GM12878 (cell line): ENCODE measurements at regions not wholly inside any gene's neighbourhood (a gene's known extent, or its start where the extent isn't known, plus 50 kb on each side); places are given as distances from the start of the nearest gene placed in this dataset.

ENCODE experiments used
- ATAC-seq: fragments of 200-7000 bp; cut with Tn5 transposase; 3 replicates; pipeline ENCODE4 v1.9.1; 2020; ENCODE audit warnings: mild to moderate bottlenecking, moderate library complexity
- BruUV-seq: library from RNA; stranded (reverse); fragments of 400-500 nt; replicated peaks from 2 replicates; lab custom pipeline; 2021; lab: Mats Ljungman, UMichigan
- CTCF ChIA-PET: fragments of 300-600 bp; sonication (Branson Sonifier 250); formaldehyde crosslinking; extraction: SDS; loops from one replicate; lab custom pipeline; 2021; ENCODE audit warnings: inconsistent platforms; lab: Yijun Ruan, JAX
- POLR2A ChIA-PET: fragments of 350-600 bp; formaldehyde crosslinking; extraction: SDS; loops from one replicate; lab custom pipeline; 2021; ENCODE audit warnings: inconsistent platforms; lab: Charles Lee
- RAD21 ChIA-PET: fragments of 300-600 bp; sonication (Branson Sonifier 250); formaldehyde crosslinking; loops from one replicate; lab custom pipeline; 2023; ENCODE audit warnings: antibody characterized with exemption; ENCODE audit not compliant: unreplicated experiment; lab: Charles Lee
- SMC1A ChIA-PET: fragments of 300-600 bp; sonication (Branson Sonifier 250); formaldehyde crosslinking; loops from one replicate; lab custom pipeline; 2023; ENCODE audit not compliant: unreplicated experiment, uncharacterized antibody; lab: Charles Lee
- DNase-seq: peaks from one replicate; pipeline ENCODE4 v3.0.0-alpha.2; 2011; ENCODE audit warnings: low read depth, low spot score
- FAIRE-seq: peaks from 3 replicates; lab custom pipeline; 2011; peaks lifted over from hg19 to GRCh38; lab: Jason Lieb, UNC
- H2AFZ ChIP-seq: 2 replicates; pipeline ENCODE4 v1.6.0; 2011; ENCODE audit warnings: low read depth, low read length, control low read depth; ENCODE audit not compliant: control insufficient read depth
- H3K27ac ChIP-seq: 2 replicates; pipeline ENCODE4 v1.5.1; 2011; ENCODE audit warnings: control low read depth; ENCODE audit not compliant: control insufficient read depth, insufficient read depth
- H3K27me3 ChIP-seq, 2 experiments: replicated peaks in 1 of 2; 2 replicates each; pipeline versions ENCODE4 v1.6.0 to v1.6.1; 2011; ENCODE audit warnings: low read length in 1 of 2; ENCODE audit not compliant: control insufficient read depth in 2 of 2, insufficient read depth in 2 of 2
- H3K36me3 ChIP-seq, 2 experiments: 2 replicates each; pipeline ENCODE4 v1.5.1; 2011; ENCODE audit warnings: low read length in 1 of 2; ENCODE audit not compliant: control insufficient read depth in 2 of 2, insufficient read depth in 2 of 2
- H3K4me1 ChIP-seq: 2 replicates; pipeline ENCODE4 v1.6.1; 2011; ENCODE audit warnings: mild to moderate bottlenecking, low read length, moderate library complexity, mixed read lengths; ENCODE audit not compliant: control insufficient read depth, insufficient read depth
- H3K4me2 ChIP-seq: 2 replicates; pipeline ENCODE4 v1.6.0; 2011; ENCODE audit warnings: control low read depth; ENCODE audit not compliant: control insufficient read depth, insufficient read depth
- H3K4me3 ChIP-seq: fragments of 200-600 bp; sonication (generic); 2 replicates; pipeline ENCODE4 v1.5.1; 2016
- H3K79me2 ChIP-seq: 2 replicates; pipeline ENCODE4 v1.6.0; 2011; ENCODE audit warnings: low read length; ENCODE audit not compliant: control insufficient read depth, insufficient read depth
- H3K9ac ChIP-seq: 2 replicates; pipeline ENCODE4 v1.8.0; 2011; ENCODE audit warnings: low read length, control low read depth, mixed read lengths; ENCODE audit not compliant: control insufficient read depth, insufficient read depth
- H3K9me3 ChIP-seq: replicated peaks from 3 replicates; pipeline ENCODE4 v1.5.1; 2011; ENCODE audit warnings: mild to moderate bottlenecking, low read length; ENCODE audit not compliant: control insufficient read depth, insufficient read depth
- H4K20me1 ChIP-seq: 2 replicates; pipeline ENCODE4 v1.6.0; 2011; ENCODE audit not compliant: control insufficient read depth, insufficient read depth
- BHLHE40 ChIP-seq, 2 experiments: fragments of 450-650 bp in 1 of 2; IDR thresholded peaks; 2 replicates each; pipeline ENCODE4 v1.6.1; 2011 to 2017; ENCODE audit warnings: low read depth in 2 of 2, borderline replicate concordance in 1 of 2, improper control_type of control experiment in 1 of 2, low read length in 1 of 2, mild to moderate bottlenecking in 1 of 2
- BMI1 ChIP-seq: fragments of 450-650 bp; IDR thresholded peaks from 2 replicates; pipeline ENCODE4 v1.6.1; 2016; ENCODE audit warnings: mild to moderate bottlenecking, moderate library complexity, borderline replicate concordance
- CHD1 ChIP-seq: IDR thresholded peaks from 2 replicates; pipeline ENCODE4 v1.6.1; 2012; ENCODE audit warnings: low read depth, low read length, improper control_type of control experiment
- ELK1 ChIP-seq: IDR thresholded peaks from 2 replicates; pipeline ENCODE4 v1.6.1; 2012; ENCODE audit warnings: low read depth, low read length, improper control_type of control experiment
- HDAC6 ChIP-seq: fragments of 200-600 bp; sonication (generic); IDR thresholded peaks from one replicate; pipeline ENCODE4 v1.8.0; 2017; ENCODE audit warnings: antibody characterized with exemption; ENCODE audit not compliant: unreplicated experiment
- JUND ChIP-seq: IDR thresholded peaks from 2 replicates; pipeline ENCODE4 v1.6.1; 2012; ENCODE audit warnings: low read depth, mild to moderate bottlenecking, low read length, improper control_type of control experiment, moderate library complexity
- MEF2A ChIP-seq: IDR thresholded peaks from 2 replicates; pipeline ENCODE4 v1.6.1; 2011; ENCODE audit warnings: low read depth, mild to moderate bottlenecking, low read length, moderate library complexity; ENCODE audit not compliant: insufficient read depth
- MYB ChIP-seq: fragments of 150-350 bp; IDR thresholded peaks from 2 replicates; pipeline ENCODE4 v1.6.1; 2014; ENCODE audit warnings: mild to moderate bottlenecking, low read depth, low read length, borderline replicate concordance
- NRF1 ChIP-seq: conservative IDR thresholded peaks from 2 replicates; pipeline ENCODE4 v1.6.1; 2011; ENCODE audit warnings: mild to moderate bottlenecking, low read depth, low read length, improper control_type of control experiment
- RAD21 ChIP-seq: IDR thresholded peaks from 2 replicates; pipeline ENCODE4 v1.6.1; 2011; ENCODE audit warnings: mild to moderate bottlenecking, low read depth, low read length, moderate library complexity; ENCODE audit not compliant: insufficient read depth
- REST ChIP-seq: IDR thresholded peaks from 2 replicates; pipeline ENCODE4 v1.6.1; 2012; ENCODE audit warnings: mild to moderate bottlenecking, low read depth, low read length
- SRF ChIP-seq, 2 experiments: IDR thresholded peaks; 2 replicates each; pipeline ENCODE4 v1.6.1; 2011; ENCODE audit warnings: low read depth in 2 of 2, low read length in 2 of 2, mild to moderate bottlenecking in 1 of 2, moderate library complexity in 1 of 2
- SUZ12 ChIP-seq: fragments of 200-600 bp; sonication (generic); IDR thresholded peaks from one replicate; pipeline ENCODE4 v1.6.1; 2018; ENCODE audit warnings: antibody characterized with exemption, mild to moderate bottlenecking; ENCODE audit not compliant: unreplicated experiment
- TARDBP ChIP-seq: IDR thresholded peaks from 2 replicates; pipeline ENCODE4 v1.6.1; 2016; ENCODE audit warnings: borderline replicate concordance
- TCF3 ChIP-seq: IDR thresholded peaks from 2 replicates; pipeline ENCODE4 v1.6.1; 2012; ENCODE audit warnings: low read depth, mild to moderate bottlenecking, low read length, borderline replicate concordance; ENCODE audit not compliant: insufficient read depth
- WRNIP1 ChIP-seq: IDR thresholded peaks from 2 replicates; pipeline ENCODE4 v1.6.1; 2011; ENCODE audit warnings: low read depth, low read length, improper control_type of control experiment, borderline replicate concordance
- ZBTB33 ChIP-seq: fragments of 450-650 bp; IDR thresholded peaks from 2 replicates; pipeline ENCODE4 v1.6.1; 2017; ENCODE audit warnings: mild to moderate bottlenecking
- WGBS: methylation state at CpG from one replicate; pipeline ENCODE4 v1.1.6; 2016; ENCODE audit warnings: low lambda C conversion rate; ENCODE audit not compliant: insufficient replicate concordance, insufficient coverage; ENCODE audit errors: missing lambda C conversion rate; 5-methylcytosine and 5-hydroxymethylcytosine counted together
- in situ Hi-C: fragments of 300-500 bp; cut with MboI; formaldehyde crosslinking; loops from 9 replicates; pipeline ENCODE4 v1.14.3; 2018; ENCODE audit warnings: mixed read lengths
- intact Hi-C: fragments of 100-400 bp; cut with micrococcal nuclease; formaldehyde crosslinking; loops from one replicate; pipeline ENCODE4 v1.14.2; 2022; ENCODE audit not compliant: unreplicated experiment

GRCh38 chr2:10498525-10499274 is 50.6 kb upstream of the ODC1 start:
- no peak for FAIRE-seq

More at GRCh38 chr2:10498525-10499274, 50.6 kb upstream of the ODC1 start:
- H3K36me3 ChIP-seq = no peaks in the 10 kb centered on the region
- no TSS peak for BruUV-seq
- intact Hi-C loops (no loop called here), in situ Hi-C loops (no loop called here)
- H3K27ac ChIP-seq = no peak overlapping the region
- H3K79me2 ChIP-seq = no peaks in the 10 kb centered on the region
- H2AFZ ChIP-seq = no peak overlapping the region
- DNase-seq (no peak), ATAC-seq (no peak)
- TF ChIP-seq HDAC6 = no peak
- TF ChIP-seq MYB = no peak
- TF ChIP-seq REST = no peak
- TF ChIP-seq BMI1 = no peak
- TF ChIP-seq MEF2A = no peak
- TF ChIP-seq SUZ12 = no peak
- no peak for TF ChIP-seq JUND
- no peak for TF ChIP-seq RAD21
- TF ChIP-seq CHD1 = no peak
- TF ChIP-seq TARDBP = no peak
- no peak for TF ChIP-seq WRNIP1
- no peak for TF ChIP-seq TCF3
- no peak for TF ChIP-seq BHLHE40 (IDR thresholded peaks at IDR 0.05; ENCODE audit: borderline replicate concordance in 1 of 2, low read depth in 2 of 2, low read length in 1 of 2)
- no peak for TF ChIP-seq ELK1
- TF ChIP-seq ZBTB33 = no peak
- TF ChIP-seq NRF1 = no peak
- no peak for TF ChIP-seq SRF (IDR thresholded peaks at IDR 0.05; ENCODE audit: low read depth in 2 of 2, low read length in 2 of 2)
- peaks cover 7% of the 10 kb centered on the region for H3K4me1 ChIP-seq
- H3K27me3 ChIP-seq = peaks cover 0 to 1% of the 10 kb centered on the region in 2 experiments; a peak in 3 of 4 replicates
- no peak overlapping the region for H3K4me2 ChIP-seq
- ChIA-PET POLR2A (interaction anchor here (0.5 kb wide), 1 partner anchor 25 kb away, joined by 3 read pairs; no protein-coding TSS in a partner anchor), RAD21 (no interaction called here), CTCF (no interaction called here), SMC1A (no interaction called here)
- no peak overlapping the region for H3K9ac ChIP-seq
- no peak overlapping the region for H3K4me3 ChIP-seq
- no peaks in the 10 kb centered on the region for H3K9me3 ChIP-seq
- WGBS = 58% methylated on average over 11 of the region's 11 CpGs
- no peaks in the 10 kb centered on the region for H4K20me1 ChIP-seq
